A673 (cell line): ENCODE measurements at regions not wholly inside any gene's neighbourhood (a gene's known extent, or its start where the extent isn't known, plus 50 kb on each side); places are given as distances from the start of the nearest gene placed in this dataset.

Experiments used
- EZH2 ChIP-seq: fragments of 200-600 bp; sonication (generic); IDR thresholded peaks from 2 replicates; pipeline ENCODE4 v1.6.1; 2017; ENCODE audit warnings: borderline replicate concordance, low read depth, mild to moderate bottlenecking, mixed read lengths, antibody characterized with exemption, low read length; ENCODE audit not compliant: poor library complexity, severe bottlenecking
- TF ChIP-seq, protein P1 (sequence below): fragments of 300-800, 200-600 bp; sonication (generic); conservative IDR thresholded peaks from 2 replicates; pipeline ENCODE4 v1.5.1; 2017; ENCODE audit warnings: low read depth, mild to moderate bottlenecking, antibody characterized with exemption, low read length, moderate library complexity, mixed read lengths

GRCh38 chr7:54252256-54253035 lies 289.7 kb upstream of the VSTM2A start:
- TF ChIP-seq EZH2, result no peak
- TF ChIP-seq, protein P1, sequence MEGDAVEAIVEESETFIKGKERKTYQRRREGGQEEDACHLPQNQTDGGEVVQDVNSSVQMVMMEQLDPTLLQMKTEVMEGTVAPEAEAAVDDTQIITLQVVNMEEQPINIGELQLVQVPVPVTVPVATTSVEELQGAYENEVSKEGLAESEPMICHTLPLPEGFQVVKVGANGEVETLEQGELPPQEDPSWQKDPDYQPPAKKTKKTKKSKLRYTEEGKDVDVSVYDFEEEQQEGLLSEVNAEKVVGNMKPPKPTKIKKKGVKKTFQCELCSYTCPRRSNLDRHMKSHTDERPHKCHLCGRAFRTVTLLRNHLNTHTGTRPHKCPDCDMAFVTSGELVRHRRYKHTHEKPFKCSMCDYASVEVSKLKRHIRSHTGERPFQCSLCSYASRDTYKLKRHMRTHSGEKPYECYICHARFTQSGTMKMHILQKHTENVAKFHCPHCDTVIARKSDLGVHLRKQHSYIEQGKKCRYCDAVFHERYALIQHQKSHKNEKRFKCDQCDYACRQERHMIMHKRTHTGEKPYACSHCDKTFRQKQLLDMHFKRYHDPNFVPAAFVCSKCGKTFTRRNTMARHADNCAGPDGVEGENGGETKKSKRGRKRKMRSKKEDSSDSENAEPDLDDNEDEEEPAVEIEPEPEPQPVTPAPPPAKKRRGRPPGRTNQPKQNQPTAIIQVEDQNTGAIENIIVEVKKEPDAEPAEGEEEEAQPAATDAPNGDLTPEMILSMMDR, result no peak
